ENCODE measurements at regions not wholly inside any gene's neighbourhood (a gene's known extent, or its start where the extent isn't known, plus 50 kb on each side); places are given as distances from the start of the nearest gene placed in this dataset.

DNA sequence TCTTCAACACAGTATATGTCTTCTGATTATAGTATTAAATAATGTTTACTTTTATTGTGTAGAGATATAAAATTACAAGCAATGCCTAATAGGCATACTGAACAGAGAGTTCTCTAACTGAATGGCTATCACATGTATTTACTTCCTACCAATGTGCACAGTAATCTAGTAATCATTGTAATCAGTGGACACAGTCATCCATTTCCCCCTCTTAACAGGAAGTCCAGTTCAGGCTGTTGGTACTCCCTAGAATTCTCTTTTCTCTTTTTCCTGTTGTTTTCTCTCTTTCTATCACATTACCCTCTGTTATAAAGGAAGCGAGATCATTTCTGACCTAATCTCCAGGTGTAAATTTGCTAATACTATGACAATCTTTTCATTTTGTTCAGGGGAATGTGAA is 172.5 kb downstream of the HTR1B start:
- Histone ChIP-seq H3K36me3 (ENCODE audit: control insufficient read depth in 2 of 2, extremely low read depth in 1 of 2, insufficient read depth in 2 of 2, low read length in 2 of 2) (no peaks in the 10 kb centered on the region), H3K27me3 (ENCODE audit: control insufficient read depth, extremely low read depth, insufficient read depth, low read length) (no peaks in the 10 kb centered on the region), H3K4me3 (ENCODE audit: control insufficient read depth in 2 of 3, extremely low read depth in 1 of 3, insufficient read depth in 2 of 3, low read depth in 1 of 3, low read length in 3 of 3) (no peak overlapping the region), H2AFZ (ENCODE audit: control insufficient read depth, low read length) (peak overlapping the region; percentile 82), H3K9me1 (ENCODE audit: control insufficient read depth, extremely low read depth, insufficient read depth, low read length) (no peaks in the 10 kb centered on the region), H4K20me1 (ENCODE audit: control insufficient read depth, extremely low read depth, insufficient read depth, low read length) (no peaks in the 10 kb centered on the region), H3K4me2 (ENCODE audit: control insufficient read depth, extremely low read depth, insufficient read depth, low read depth, low read length) (peak overlapping the region; percentile 32), H3K4me1 (ENCODE audit: control insufficient read depth, extremely low read depth, insufficient read depth, low read length) (peaks cover 47% of the 10 kb centered on the region), H3K9ac (ENCODE audit: control insufficient read depth, extremely low read depth, insufficient read depth, low read length) (no peak overlapping the region), H3K27ac (ENCODE audit: control insufficient read depth, insufficient read depth, low read length) (peak overlapping the region; percentile 30), H3K79me2 (ENCODE audit: control insufficient read depth, insufficient read depth, low read length) (no peaks in the 10 kb centered on the region), H3K9me3 (ENCODE audit: control insufficient read depth, low read depth, low read length) (no peaks in the 10 kb centered on the region)
- peak; percentile 26 for FAIRE-seq
- dilution Hi-C loops (cut with MboI; ENCODE audit: extremely low pct_ligation_motif_present, low sequenced_read_pairs) = no loop called here
- TF ChIP-seq EZH2 (IDR thresholded peaks at IDR 0.05; ENCODE audit: low read length) = no peak
- no peak for TF ChIP-seq CTCF (optimal IDR thresholded peaks at IDR 0.05 in 1 of 3, IDR thresholded peaks at IDR 0.05 in 1 of 3, conservative IDR thresholded peaks at IDR 0.05 in 1 of 3; ENCODE audit: extremely low read depth in 1 of 3, insufficient read depth in 2 of 3, low read length in 3 of 3)
- no peak for DNase-seq (ENCODE audit: low read depth, low spot score)

DNA sequence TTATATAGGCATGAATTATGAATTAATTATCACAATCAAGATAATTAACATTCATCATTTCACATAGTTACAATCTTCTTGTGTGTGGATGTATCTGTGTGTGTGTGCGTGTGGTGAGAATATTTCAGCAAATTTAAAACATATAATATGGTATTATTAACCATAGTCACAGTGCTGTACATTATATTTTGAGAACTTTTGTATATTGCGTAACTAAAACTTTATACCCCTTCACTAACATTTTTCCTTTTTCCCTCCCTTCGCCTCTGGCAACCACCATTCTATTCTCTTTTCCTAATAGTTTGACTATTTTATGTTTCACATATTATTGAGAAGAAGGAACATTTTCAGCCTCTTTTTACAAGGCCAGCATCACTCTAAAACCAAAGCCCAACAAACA is 176.8 kb downstream of the HTR1B start:
- Histone ChIP-seq H3K79me2 (ENCODE audit: control insufficient read depth, insufficient read depth, low read length) (no peaks in the 10 kb centered on the region), H3K9me1 (ENCODE audit: control insufficient read depth, extremely low read depth, insufficient read depth, low read length) (no peaks in the 10 kb centered on the region), H3K36me3 (ENCODE audit: control insufficient read depth in 2 of 2, extremely low read depth in 1 of 2, insufficient read depth in 2 of 2, low read length in 2 of 2) (no peaks in the 10 kb centered on the region), H3K9me3 (ENCODE audit: control insufficient read depth, low read depth, low read length) (peaks cover 1% of the 10 kb centered on the region), H4K20me1 (ENCODE audit: control insufficient read depth, extremely low read depth, insufficient read depth, low read length) (no peaks in the 10 kb centered on the region), H3K9ac (ENCODE audit: control insufficient read depth, extremely low read depth, insufficient read depth, low read length) (no peak overlapping the region), H3K27me3 (ENCODE audit: control insufficient read depth, extremely low read depth, insufficient read depth, low read length) (no peaks in the 10 kb centered on the region), H3K4me1 (ENCODE audit: control insufficient read depth, extremely low read depth, insufficient read depth, low read length) (peaks cover 14% of the 10 kb centered on the region), H3K4me3 (ENCODE audit: control insufficient read depth in 2 of 3, extremely low read depth in 1 of 3, insufficient read depth in 2 of 3, low read depth in 1 of 3, low read length in 3 of 3) (no peak overlapping the region), H3K27ac (ENCODE audit: control insufficient read depth, insufficient read depth, low read length) (no peak overlapping the region), H3K4me2 (ENCODE audit: control insufficient read depth, extremely low read depth, insufficient read depth, low read depth, low read length) (no peak overlapping the region), H2AFZ (ENCODE audit: control insufficient read depth, low read length) (no peak overlapping the region)
- FAIRE-seq (no peak), DNase-seq (ENCODE audit: low read depth, low spot score) (no peak)
- no peak for TF ChIP-seq EZH2 (IDR thresholded peaks at IDR 0.05; ENCODE audit: low read length)
- no peak for TF ChIP-seq CTCF (optimal IDR thresholded peaks at IDR 0.05 in 1 of 3, IDR thresholded peaks at IDR 0.05 in 1 of 3, conservative IDR thresholded peaks at IDR 0.05 in 1 of 3; ENCODE audit: extremely low read depth in 1 of 3, insufficient read depth in 2 of 3, low read length in 3 of 3)
- dilution Hi-C loops (cut with MboI; ENCODE audit: extremely low pct_ligation_motif_present, low sequenced_read_pairs) = no loop called here

Measured in keratinocyte (primary cell).